SK-MEL-5 (cell line): ENCODE measurements at regions not wholly inside any gene's neighbourhood (a gene's known extent, or its start where the extent isn't known, plus 50 kb on each side); places are given as distances from the start of the nearest gene placed in this dataset.

ENCODE experiments used
- DNase-seq: peaks from one replicate; pipeline ENCODE4 v3.0.0-alpha.2; 2016; ENCODE audit warnings: low read depth, low spot score
- in situ Hi-C: cut with HindIII; loops from 2 replicates; pipeline ENCODE4 v1.10.0; 2016; ENCODE audit warnings: low sequenced_read_pairs, high pct_unique_total_duplicates, low pct_unique_long_range_greater_than_20kb

GRCh38 chr9:90300611-90301276, 341.9 kb downstream of the DIRAS2 start:
- in situ Hi-C loops = no loop called here
- no peak for DNase-seq

GRCh38 chr9:90301277-90301653, 341.4 kb downstream of the DIRAS2 start:
- in situ Hi-C loops = no loop called here

GRCh38 chr9:90303655-90304054, 339.0 kb downstream of the DIRAS2 start:
- DNase-seq = no peak
- in situ Hi-C loops = no loop called here

More at GRCh38 chr9:90301277-90301653, 341.4 kb downstream of the DIRAS2 start:
- peak; percentile 55 for DNase-seq

- in situ Hi-C loops = no loop called here
- no peak for DNase-seq
Observed at GRCh38 chr9:90306158-90306557, 336.5 kb downstream of the DIRAS2 start.

DNA sequence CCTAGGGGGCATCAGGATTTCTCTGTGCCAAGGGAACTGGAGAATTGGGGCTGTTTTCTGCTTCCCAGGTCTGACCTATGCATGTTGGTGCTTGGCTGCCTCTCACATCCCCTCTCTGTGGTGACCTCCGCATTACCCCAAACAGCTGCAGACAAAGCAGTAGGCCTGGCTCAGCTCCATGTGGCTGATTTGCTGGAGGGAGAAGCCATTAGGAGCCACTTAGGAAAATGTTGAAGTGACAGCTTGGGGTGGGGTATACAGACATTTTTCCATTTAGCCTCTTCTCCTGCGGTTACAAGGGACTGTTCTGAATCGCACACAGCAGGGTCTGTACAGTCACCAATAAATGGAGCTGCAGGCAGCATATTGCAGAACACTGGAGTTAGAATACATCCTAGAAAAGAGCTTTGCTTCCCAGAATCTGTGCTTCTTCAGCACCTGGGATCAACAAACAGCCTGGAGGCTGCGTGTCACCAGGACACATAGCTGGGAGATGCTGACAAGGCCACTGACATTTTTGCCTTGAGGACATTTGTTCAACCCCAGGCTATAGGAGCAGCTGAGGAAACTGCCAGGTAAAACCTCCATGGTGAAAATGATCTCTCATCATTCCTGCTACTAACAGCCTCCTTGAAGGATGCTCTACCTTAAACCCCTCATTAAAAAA, 335.3 kb downstream of the DIRAS2 start:
- in situ Hi-C loops = no loop called here
- no peak for DNase-seq

GRCh38 chr9:90307891-90308290, 334.7 kb downstream of the DIRAS2 start:
- in situ Hi-C loops = no loop called here
- no peak for DNase-seq

DNA sequence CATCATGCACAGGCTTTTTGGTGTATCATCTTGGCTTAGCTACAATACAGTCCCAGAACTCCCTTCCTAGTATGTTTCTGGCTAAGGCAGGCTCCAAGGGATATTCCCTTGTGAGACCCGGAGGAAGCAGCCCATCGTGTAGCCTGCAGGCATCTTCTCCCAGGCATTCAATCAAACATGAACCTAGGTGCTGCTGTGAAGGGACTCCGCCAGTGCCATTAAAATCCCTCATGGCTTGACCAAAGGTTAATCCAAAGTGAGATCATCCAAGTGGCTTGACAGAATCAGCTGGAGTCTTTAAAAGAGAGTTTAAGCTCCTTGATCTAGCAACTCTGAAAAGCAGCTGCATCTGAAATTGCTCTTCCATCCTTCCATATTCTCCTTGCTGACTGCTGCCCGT, 333.9 kb downstream of the DIRAS2 start:
- in situ Hi-C loops = no loop called here

GRCh38 chr9:90309809-90310520, 332.7 kb downstream of the DIRAS2 start:
- DNase-seq = no peak
- in situ Hi-C loops = no loop called here

More for the DNA sequence above, 333.9 kb downstream of the DIRAS2 start:
- DNase-seq = no peak

DNA sequence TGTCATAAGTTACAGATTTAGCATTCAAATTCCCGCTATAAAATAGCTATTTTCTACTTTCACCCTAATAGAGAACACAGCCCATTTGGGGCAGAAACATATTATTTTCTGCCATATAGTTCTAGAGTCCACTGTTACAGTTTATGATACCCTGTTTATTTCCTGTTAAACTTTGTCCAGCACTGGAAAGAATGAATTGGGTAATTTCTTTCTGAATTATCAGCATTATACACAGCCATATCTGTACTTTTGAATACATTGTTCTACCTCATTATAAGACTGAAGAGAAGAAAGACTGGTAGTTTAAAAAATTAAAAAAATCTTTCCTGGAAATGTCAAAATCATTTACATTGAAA, 332.1 kb downstream of the DIRAS2 start:
- in situ Hi-C loops = no loop called here
- no peak for DNase-seq

GRCh38 chr9:90311811-90312210, 330.8 kb downstream of the DIRAS2 start:
- no peak for DNase-seq
- in situ Hi-C loops = no loop called here

DNA sequence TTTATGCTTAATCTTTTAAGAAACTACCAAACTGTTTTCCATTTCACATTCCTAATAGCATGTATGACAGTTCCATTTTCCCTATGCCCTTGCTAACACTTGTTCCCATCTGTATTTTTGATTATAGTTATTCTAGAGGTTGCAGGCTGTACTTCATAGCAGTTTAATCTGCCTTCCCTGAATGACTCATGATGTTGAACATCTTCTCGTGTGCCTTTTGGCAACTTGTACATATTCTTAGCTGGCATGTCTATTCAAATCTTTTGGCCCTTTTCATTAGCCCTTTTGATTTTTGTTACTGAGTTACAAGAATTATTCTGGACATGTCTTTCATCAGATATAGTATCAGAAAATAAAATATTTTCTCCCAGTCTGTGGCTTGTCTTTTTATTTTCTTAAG, 320.3 kb downstream of the DIRAS2 start:
- no peak for DNase-seq
- in situ Hi-C loops = no loop called here

GRCh38 chr9:90325913-90326653, 316.5 kb downstream of the DIRAS2 start:
- no peak for DNase-seq
- in situ Hi-C loops = no loop called here

DNA sequence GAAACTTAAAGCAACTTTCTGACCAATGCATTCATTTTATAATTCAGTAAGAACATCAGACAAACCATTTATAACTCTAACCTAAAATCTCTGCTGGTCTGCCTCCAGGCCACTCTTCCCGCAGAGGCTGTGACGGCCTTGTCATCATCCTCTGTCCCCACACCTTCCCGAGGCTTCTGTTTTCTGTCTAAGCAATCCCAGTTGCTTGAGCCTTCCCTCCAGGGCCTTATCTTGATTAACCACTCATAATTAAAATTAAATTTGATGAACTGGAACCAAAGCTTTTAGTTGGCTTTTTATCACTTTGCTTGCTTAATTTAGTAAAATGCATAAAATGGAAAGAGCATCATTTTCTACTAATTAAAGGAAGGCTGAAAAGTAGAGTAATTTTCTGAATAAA, 312.4 kb downstream of the DIRAS2 start:
- DNase-seq = no peak
- in situ Hi-C loops = no loop called here

GRCh38 chr9:90331826-90332575, 310.6 kb downstream of the DIRAS2 start:
- in situ Hi-C loops = no loop called here
- no peak for DNase-seq

DNA sequence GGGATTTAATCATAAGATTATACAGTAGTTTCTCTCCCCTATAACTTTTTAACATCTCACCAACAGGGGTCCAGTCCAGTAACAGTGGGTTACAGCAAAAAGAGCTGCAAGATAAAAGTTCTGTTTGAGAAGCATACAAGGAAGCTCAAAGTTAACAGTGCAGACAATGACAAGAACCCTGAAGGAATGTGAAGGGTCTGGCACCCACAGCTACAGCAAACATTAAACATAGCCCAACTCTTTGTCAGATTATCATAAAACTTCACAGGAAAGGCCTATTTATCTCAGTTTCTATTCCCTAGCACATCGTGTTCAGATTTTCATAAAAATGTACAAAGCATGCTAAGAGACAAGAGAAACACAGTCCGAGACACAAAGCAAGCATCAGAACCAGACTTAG, 309.4 kb downstream of the DIRAS2 start:
- in situ Hi-C loops = no loop called here
- no peak for DNase-seq

- no peak for DNase-seq
- in situ Hi-C loops = no loop called here
Observed at GRCh38 chr9:90340421-90340820, 302.2 kb downstream of the DIRAS2 start.

- in situ Hi-C loops = no loop called here
- no peak for DNase-seq
Observed at GRCh38 chr9:90342607-90343006, 300.0 kb downstream of the DIRAS2 start.

DNA sequence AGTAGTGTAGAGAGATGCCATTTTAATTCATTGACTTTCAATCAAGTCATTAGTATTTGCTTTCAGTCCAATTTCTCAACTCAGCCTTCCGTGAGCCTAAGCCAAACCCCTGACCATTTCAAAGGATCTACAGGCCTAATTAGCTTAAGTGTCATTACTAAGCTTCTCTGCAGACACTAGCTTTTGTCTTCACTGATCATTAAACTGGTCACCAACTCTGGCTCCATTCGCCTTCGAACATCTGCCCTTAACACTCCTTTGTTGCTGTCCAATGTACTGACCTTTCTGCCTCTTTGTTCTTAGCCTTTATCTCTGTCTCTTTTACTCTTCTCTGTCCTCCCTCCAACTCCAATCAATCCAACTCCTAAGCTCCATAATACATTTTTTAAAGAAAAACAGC, 299.3 kb downstream of the DIRAS2 start:
- no peak for DNase-seq
- in situ Hi-C loops = no loop called here
